SJSA1 (cell line): ENCODE measurements at regions not wholly inside any gene's neighbourhood (a gene's known extent, or its start where the extent isn't known, plus 50 kb on each side); places are given as distances from the start of the nearest gene placed in this dataset.

Experiments
- DNase-seq, 2 experiments: peaks; one replicate each; pipeline ENCODE4 v3.0.0-alpha.2; 2015 to 2020; ENCODE audit warnings: low spot score in 2 of 2, low read depth in 1 of 2
- H3K27ac ChIP-seq: fragments of 250-450 bp; sonication (Bioruptor Pico); 2 replicates; pipeline ENCODE4 v1.5.1; 2020; ENCODE audit warnings: mild to moderate bottlenecking, moderate library complexity
- H3K27me3 ChIP-seq: fragments of 250-450 bp; sonication (Bioruptor Pico); replicated peaks from 2 replicates; pipeline ENCODE4 v1.5.1; 2020; ENCODE audit warnings: mild to moderate bottlenecking, moderate library complexity
- H3K36me3 ChIP-seq: fragments of 250-450 bp; sonication (Bioruptor Pico); 2 replicates; pipeline ENCODE4 v1.5.1; 2020; ENCODE audit warnings: mild to moderate bottlenecking
- H3K4me1 ChIP-seq: fragments of 250-450 bp; sonication (Bioruptor Pico); replicated peaks from 2 replicates; pipeline ENCODE4 v1.6.1; 2021; ENCODE audit warnings: mild to moderate bottlenecking
- H3K4me3 ChIP-seq: fragments of 250-450 bp; sonication (Bioruptor Pico); 2 replicates; pipeline ENCODE4 v1.5.1; 2020; ENCODE audit warnings: mild to moderate bottlenecking
- H3K9me3 ChIP-seq: fragments of 250-450 bp; sonication (Bioruptor Pico); replicated peaks from 2 replicates; pipeline ENCODE4 v1.5.1; 2020; ENCODE audit warnings: mild to moderate bottlenecking

DNA sequence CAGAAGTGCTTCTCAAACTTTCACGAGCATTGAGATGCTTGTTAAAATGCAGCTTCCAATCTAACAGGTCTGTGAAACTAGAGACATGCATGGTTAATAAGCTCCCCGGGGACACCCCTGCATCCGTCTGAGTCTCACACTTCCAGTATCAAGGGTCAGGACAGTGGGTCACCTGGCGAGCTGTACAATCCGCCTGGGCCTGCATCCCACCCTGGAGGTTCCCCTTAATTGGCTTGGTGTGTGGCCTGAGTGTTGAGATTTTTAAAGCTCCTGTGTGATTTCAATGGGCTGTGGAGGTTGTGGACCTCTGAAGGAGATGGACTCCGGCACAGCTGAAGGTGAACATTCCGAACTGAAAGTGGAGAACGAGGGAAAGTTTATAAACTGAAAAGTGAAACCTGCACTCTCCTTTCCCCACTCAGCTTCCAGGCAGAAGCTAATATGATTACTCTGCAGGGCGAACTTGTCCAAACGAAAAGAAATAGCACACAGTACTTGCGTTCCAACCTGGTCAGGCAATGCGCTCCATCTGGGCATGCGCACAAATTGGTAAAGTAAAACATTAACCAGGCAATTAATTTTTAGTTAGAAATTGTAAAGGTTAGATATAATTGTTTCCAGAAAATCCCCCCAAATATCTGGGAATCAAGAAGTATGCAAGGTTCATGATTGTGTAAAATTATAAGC, 191.7 kb upstream of the ALKAL2 start:
- H3K27ac ChIP-seq, result no peak overlapping the region

DNA sequence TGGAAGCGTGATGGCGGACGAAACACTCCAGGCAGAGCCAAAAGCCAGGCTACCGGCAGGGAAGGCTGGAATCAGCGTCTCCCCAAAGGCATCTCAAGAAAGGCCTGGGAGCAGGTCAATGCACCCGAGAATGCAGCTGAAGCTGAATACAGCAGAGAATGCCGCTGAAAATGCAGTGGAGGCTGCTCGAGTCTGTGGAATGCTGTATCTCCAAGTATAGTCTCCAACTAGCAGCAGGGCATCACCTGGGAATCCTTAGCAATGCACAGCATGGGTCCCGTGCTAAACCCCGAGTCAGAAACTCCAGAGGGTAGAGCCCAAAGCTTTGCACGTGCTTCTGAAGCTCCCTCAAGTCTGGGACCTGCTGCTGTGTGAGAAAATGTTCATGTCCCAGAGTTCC, 191.1 kb upstream of the ALKAL2 start:
- Histone ChIP-seq H3K27ac (no peak overlapping the region), H3K4me1 (no peaks in the 10 kb centered on the region), H3K27me3 (0 out of 2 replicates have a peak, but pooled peaks cover 12% of the 10 kb centered on the region), H3K9me3 (no peaks in the 10 kb centered on the region), H3K4me3 (no peak overlapping the region), H3K36me3 (no peaks in the 10 kb centered on the region)
- DNase-seq, result no peak

More for the DNA sequence above, 191.7 kb upstream of the ALKAL2 start:
- Histone ChIP-seq H3K27me3 (peaks cover 12% of the 10 kb centered on the region; the same call in 1 of the 2 replicates), H3K4me1 (no peaks in the 10 kb centered on the region), H3K36me3 (no peaks in the 10 kb centered on the region), H3K9me3 (no peaks in the 10 kb centered on the region), H3K4me3 (no peak overlapping the region)
- no peak for DNase-seq

DNA sequence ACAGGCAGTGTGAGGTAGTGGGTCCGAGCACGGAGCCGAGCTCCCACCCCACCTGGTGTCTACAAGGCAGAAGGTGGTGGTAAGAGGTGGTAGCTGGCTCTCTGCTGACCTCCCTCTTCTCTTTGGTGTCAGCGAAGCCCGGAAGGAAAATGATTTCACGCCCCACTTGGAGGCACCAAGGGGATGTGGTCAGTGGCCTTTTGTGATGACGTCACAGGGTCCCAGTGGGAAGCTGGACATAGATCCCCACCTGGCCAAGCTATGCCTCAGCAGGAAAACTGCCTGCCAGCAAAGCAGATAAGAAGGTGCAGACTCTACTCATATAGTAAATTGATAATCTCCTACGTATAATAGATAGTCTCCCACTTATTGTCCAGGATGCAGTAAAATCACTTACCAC, 183.7 kb upstream of the ALKAL2 start:
- H3K36me3 ChIP-seq, result no peaks in the 10 kb centered on the region
- H3K27me3 ChIP-seq, result peaks cover 13% of the 10 kb centered on the region
- H3K27ac ChIP-seq, result no peak overlapping the region
- no peak for DNase-seq
- H3K4me1 ChIP-seq, result no peaks in the 10 kb centered on the region
- no peaks in the 10 kb centered on the region; the same call in 1 of the 2 replicates for H3K9me3 ChIP-seq
- no peak overlapping the region for H3K4me3 ChIP-seq

DNA sequence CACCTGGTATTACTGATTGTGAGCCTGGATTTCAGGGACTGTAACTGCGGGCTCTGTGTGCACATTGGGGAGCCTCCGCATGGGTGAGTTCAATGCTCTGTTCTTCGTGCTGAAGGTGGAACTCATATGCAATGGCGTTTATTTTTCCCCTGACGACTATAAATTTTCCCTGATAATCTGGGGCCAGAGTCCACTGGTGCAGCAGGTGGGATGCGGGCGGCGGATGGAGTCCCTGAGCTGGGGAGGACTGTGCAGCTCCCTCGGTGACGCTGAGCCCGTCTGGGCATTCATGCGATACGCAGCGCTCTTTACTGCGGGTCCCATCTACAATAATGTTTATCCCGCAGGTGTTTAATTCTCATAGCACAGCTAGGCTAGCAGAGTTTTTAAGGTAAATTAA, 181.6 kb upstream of the ALKAL2 start:
- Histone ChIP-seq H3K4me1 (no peaks in the 10 kb centered on the region), H3K9me3 (no peaks in the 10 kb centered on the region; the same call in 1 of the 2 replicates), H3K27me3 (peaks cover 18% of the 10 kb centered on the region)

DNA sequence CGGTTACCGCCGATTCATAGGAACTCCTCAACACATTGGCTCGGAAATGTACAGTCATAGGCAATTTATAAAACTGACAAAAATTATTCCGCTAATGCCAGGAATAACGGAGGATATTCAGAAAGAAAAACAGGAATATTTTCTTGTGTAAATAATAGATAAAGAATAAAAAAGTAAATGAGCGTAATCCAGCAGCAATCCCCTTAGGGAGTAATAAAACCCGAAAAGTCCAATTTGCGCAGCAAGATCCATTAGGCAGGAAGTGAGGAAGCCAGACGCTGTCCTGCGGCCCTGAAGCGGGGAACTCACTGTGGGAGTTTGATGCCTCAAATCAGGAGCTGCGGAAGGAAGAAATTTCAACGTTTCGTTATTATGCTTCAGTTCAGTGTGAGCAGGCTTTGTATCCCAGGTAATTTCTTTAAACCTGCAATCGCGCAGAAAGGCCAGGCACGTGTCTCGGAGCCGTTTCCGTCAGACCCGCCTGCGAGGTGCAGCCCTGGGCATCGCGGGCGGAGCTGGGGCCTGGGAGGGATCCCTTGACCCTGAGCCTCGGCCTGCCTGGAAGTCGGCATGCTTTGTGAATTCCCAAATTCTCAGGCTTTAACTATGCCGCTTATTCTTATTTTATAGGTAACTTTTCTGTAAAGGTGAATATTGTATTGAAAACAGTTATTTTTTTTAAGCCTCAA, 180.9 kb upstream of the ALKAL2 start:
- no peak overlapping the region for H3K27ac ChIP-seq
- H3K4me1 ChIP-seq, result no peaks in the 10 kb centered on the region
- H3K9me3 ChIP-seq, result no peaks in the 10 kb centered on the region; the same call in 1 of the 2 replicates

More for the DNA sequence above, 181.6 kb upstream of the ALKAL2 start:
- Histone ChIP-seq H3K4me3 (no peak overlapping the region), H3K27ac (no peak overlapping the region), H3K36me3 (no peaks in the 10 kb centered on the region)
- DNase-seq, result no peak

DNA sequence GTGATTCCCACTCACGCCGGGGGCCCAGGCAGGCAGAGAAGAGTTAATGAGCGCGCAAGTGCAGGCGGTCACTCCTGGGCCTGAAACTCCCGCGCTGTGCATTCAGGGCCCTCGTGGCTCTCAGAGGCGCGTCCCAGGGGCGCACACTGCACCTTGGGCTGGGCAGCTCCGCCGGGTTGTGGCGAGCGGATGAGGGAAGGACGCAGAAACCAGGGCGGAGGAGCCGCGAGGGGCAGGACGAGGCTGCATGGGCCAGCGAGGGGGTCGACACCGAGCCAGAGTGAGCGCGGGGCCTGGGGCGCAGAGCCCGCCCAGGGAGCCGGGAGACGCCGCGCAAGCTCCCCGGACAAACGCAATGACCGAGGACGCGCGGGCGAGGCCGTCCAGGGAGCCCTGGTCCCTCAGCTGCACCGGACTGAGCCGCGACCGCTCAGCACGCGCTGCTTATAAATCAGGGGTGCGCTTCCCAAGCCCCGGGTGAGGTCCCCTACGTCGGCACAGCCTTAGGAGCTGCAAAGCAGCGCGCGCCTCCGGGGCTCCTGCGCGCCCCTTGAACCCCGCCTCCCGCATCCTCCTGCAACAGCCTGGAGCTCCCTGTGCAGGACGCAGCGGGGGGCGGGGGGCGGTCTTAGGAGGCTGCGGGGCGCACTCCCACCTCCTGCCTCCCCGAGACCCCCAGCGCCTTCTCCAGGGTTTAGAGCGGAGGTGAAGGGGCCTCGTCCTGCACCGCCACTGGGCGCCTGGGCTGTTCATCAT, 180.2 kb upstream of the ALKAL2 start:
- Histone ChIP-seq H3K4me3 (no peak overlapping the region), H3K9me3 (no peaks in the 10 kb centered on the region; the same call in 1 of the 2 replicates), H3K27ac (no peak overlapping the region), H3K27me3 (peaks cover 22% of the 10 kb centered on the region), H3K4me1 (no peaks in the 10 kb centered on the region), H3K36me3 (no peaks in the 10 kb centered on the region)
- no peak for DNase-seq

More for the DNA sequence above, 180.9 kb upstream of the ALKAL2 start:
- DNase-seq, result no peak
- Histone ChIP-seq H3K27me3 (peaks cover 18% of the 10 kb centered on the region), H3K36me3 (no peaks in the 10 kb centered on the region), H3K4me3 (no peak overlapping the region)

DNA sequence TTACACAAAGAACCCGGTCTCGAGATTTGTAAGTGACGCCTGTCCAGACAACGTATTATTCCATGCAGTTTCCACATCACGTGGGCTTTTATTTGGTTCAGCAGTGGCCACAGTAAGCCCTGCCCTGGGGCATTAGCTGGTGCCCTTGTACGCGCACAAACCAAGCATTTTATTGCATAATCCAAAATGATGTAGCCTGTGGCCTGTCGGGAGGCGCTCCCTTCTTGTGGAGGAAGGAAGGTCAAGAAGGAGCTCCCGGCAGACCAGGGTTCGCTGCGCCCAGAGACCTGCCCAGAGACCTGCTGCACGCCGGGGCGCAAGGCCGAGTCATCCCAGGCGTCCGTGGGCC, 179.6 kb upstream of the ALKAL2 start:
- Histone ChIP-seq H3K27me3 (peaks cover 26% of the 10 kb centered on the region), H3K9me3 (no peaks in the 10 kb centered on the region; the same call in 1 of the 2 replicates), H3K27ac (no peak overlapping the region), H3K4me3 (no peak overlapping the region), H3K36me3 (no peaks in the 10 kb centered on the region), H3K4me1 (no peaks in the 10 kb centered on the region)
- no peak for DNase-seq

DNA sequence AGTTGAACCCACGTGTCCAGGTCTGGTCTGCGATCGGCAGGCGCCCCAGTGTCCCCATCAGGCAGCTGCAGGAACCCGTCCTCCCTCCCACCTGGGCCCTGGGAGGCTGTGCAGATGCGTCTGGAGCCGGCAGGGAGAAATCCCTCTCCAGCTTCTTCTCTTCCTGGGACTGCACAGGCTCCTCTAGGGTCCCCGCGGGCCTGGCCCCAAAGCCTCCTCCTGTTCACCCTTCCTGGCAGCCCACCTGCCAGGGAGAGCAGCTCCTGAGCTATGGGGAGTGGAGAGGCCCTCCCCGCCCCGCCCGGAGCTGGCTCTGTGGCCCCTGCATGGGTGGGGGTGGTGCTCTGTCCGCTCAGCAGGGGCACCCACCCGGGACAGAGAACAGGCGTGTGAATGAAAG, 179.2 kb upstream of the ALKAL2 start:
- H3K4me1 ChIP-seq, result no peaks in the 10 kb centered on the region

DNA sequence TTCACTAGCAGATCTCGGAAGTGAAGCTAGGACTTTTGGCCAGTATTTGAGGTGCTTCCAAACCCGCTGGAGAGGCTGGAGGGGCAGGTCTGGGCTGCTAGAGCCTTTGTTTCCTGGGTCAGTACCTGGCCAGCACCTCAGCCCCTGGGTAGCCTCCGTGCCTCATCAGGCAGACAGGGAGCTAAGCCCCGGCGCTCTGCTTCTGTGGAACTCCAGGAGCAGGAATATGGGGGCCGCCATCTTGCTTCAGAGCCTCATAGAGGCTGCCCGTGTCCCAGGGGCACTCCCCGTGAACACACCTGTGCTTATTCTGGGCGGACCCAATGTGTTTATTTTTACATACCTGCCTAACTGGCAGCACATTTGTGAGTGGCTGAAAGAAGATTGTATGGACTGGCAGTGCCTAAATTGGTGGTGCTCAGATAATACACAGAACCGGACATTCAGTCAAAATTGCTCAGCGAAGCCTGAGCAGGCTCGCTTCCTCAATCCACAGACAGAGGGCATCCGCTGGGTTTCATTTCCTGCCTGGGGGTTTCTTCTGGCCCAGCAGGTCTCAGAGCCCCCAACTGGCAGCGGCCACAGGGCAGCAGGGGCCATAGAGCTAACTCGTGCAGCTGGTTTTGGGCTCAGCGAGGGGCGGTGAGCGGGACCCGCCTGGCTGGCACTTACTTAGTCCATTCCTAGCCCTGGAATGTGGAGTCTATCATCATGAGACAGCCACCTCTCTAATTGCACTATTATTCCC, 176.8 kb upstream of the ALKAL2 start:
- no peak for DNase-seq
- no peaks in the 10 kb centered on the region for H3K4me1 ChIP-seq
- no peaks in the 10 kb centered on the region; the same call in 1 of the 2 replicates for H3K9me3 ChIP-seq
- no peak overlapping the region for H3K27ac ChIP-seq
- no peaks in the 10 kb centered on the region for H3K36me3 ChIP-seq
- H3K27me3 ChIP-seq, result peaks cover 41% of the 10 kb centered on the region
- H3K4me3 ChIP-seq, result no peak overlapping the region

More for the DNA sequence above, 179.2 kb upstream of the ALKAL2 start:
- H3K27me3 ChIP-seq, result peaks cover 28% of the 10 kb centered on the region
- no peaks in the 10 kb centered on the region for H3K36me3 ChIP-seq
- no peak overlapping the region for H3K27ac ChIP-seq
- H3K4me3 ChIP-seq, result no peak overlapping the region
- no peak for DNase-seq
- H3K9me3 ChIP-seq, result no peaks in the 10 kb centered on the region; the same call in 1 of the 2 replicates

DNA sequence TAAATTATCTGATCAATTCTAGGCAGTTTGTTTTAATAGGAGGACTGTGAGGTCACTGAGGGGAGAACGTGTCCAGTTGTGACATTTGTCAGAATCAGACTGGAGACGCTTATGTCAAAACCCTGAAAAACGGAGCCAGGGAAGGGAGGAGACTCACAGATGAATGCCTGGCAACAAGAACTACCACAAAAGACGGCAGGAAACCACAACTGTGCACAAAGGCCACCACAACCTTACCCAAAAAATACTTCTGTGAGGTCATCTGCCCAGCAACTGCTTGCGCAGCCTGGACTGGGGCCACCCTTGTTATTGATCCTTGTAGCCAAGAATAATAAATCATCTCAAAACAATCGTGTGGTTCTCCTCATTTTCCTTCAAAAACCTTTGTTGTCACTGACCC, 173.0 kb upstream of the ALKAL2 start:
- Histone ChIP-seq H3K36me3 (no peaks in the 10 kb centered on the region), H3K4me1 (no peaks in the 10 kb centered on the region), H3K9me3 (no peaks in the 10 kb centered on the region), H3K27ac (no peak overlapping the region), H3K27me3 (peaks cover 30% of the 10 kb centered on the region), H3K4me3 (no peak overlapping the region)
- no peak for DNase-seq

DNA sequence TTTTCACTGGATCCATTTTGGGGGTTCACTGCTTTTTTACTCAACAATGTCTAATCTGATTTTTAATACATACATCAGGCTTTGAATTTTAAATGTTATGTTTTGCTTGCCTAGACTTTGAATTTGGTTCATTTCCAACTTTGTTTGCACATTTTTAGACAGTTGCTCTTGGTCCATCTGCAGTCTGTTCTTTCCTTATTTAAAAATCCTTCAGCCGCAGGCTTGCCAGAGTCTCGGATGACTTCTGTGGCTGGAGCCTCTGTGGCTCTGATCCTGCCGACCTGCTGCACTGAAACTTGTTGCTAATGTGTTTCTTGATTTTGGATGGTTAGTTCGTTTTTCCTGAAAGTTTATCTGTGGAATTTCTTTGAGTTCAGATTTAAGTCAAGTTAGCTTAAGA, 172.0 kb upstream of the ALKAL2 start:
- DNase-seq, result no peak
- no peak overlapping the region for H3K27ac ChIP-seq
- no peaks in the 10 kb centered on the region for H3K4me1 ChIP-seq
- peaks cover 28% of the 10 kb centered on the region for H3K27me3 ChIP-seq
- no peak overlapping the region for H3K4me3 ChIP-seq
- H3K36me3 ChIP-seq, result no peaks in the 10 kb centered on the region
- no peaks in the 10 kb centered on the region for H3K9me3 ChIP-seq

DNA sequence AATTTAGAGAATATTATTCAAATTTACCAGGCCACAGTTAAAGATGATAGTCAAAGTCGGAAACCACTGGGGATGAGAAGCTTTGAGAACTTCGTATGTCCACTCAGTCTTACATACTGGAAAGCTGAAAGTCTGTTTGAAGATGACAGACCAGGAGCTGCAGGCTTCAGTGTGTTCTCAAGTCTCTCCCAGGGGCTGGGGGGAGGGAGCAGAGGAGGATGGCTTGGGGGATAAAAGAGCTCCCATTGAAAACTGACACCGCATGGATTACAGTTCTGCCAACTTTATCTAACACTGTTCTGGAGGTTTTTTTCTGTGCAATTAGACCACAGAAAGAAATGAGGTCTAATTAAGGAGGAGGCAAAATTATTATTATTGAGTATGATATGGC, 170.5 kb upstream of the ALKAL2 start:
- no peaks in the 10 kb centered on the region for H3K36me3 ChIP-seq
- H3K4me1 ChIP-seq, result no peaks in the 10 kb centered on the region
- DNase-seq, result no peak
- no peaks in the 10 kb centered on the region for H3K9me3 ChIP-seq
- no peak overlapping the region for H3K27ac ChIP-seq
- H3K27me3 ChIP-seq, result peaks cover 29% of the 10 kb centered on the region
- no peak overlapping the region for H3K4me3 ChIP-seq

DNA sequence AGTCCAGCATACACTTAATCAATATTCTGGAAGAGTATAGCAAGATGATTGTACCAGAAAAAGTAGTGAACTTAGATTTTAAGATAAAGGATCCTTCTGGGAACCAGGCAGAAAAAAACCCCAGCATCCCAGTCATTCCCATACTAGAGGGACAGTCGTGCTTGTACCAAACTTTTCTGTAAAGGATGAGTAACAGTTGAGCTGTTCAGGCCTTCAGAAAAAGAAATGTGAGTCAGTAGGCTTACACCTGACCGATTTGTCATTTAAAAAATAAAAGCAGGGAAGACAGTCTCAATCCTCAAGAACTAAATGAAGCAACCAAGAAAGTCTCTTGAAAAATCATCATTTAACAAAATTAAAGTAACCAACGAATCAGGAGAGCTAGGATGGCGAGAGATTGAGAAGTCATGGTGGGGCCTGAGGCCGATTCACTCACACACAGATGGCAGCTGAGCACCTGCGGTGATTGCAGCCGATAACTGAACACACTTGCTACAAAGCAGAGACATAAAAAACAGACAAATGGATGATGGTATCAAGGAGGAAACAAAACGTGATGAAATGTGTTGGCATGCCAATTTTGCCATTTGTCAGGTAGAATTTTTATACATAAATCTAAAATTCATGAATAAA, 170.0 kb upstream of the ALKAL2 start:
- Histone ChIP-seq H3K4me1 (no peaks in the 10 kb centered on the region), H3K9me3 (no peaks in the 10 kb centered on the region), H3K36me3 (no peaks in the 10 kb centered on the region), H3K27me3 (peaks cover 24% of the 10 kb centered on the region), H3K27ac (no peak overlapping the region), H3K4me3 (no peak overlapping the region)
- DNase-seq, result no peak
